ENCODE measurements at regions not wholly inside any gene's neighbourhood (a gene's known extent, or its start where the extent isn't known, plus 50 kb on each side); places are given as distances from the start of the nearest gene placed in this dataset.

GRCh38 chr13:40480012-40480914 lies 186.2 kb downstream of the FOXO1 start:
- in situ Hi-C loops (cut with MboI; ENCODE audit: low pct_unique_long_range_greater_than_20kb in 2 of 9, low sequenced_read_pairs in 9 of 9, unreplicated experiment in 9 of 9): no loop called here
- Histone ChIP-seq H3K27ac (no peak overlapping the region), H3K4me3 (no peak overlapping the region), H3K4me1 (replicated peaks in 1 of 2) (peaks cover 5 to 11% of the 10 kb centered on the region in 2 donors)
- WGBS, 10 experiments: 40 to 94% (median 69%) methylated on average over 1 to 13 of the region's 19 CpGs; no CpG with 5 or more reads in 1 of the 10 experiments
- no peak for ATAC-seq (replicated peaks in 6 of 8)

- ATAC-seq (replicated peaks in 6 of 8): no peak
- Histone ChIP-seq H3K4me1 (replicated peaks in 1 of 2) (peaks cover 5 to 11% of the 10 kb centered on the region in 2 donors), H3K4me3 (no peak overlapping the region), H3K27ac (no peak overlapping the region)
- in situ Hi-C loops (cut with MboI; ENCODE audit: low pct_unique_long_range_greater_than_20kb in 2 of 9, low sequenced_read_pairs in 9 of 9, unreplicated experiment in 9 of 9): no loop called here
- 29 to 100% (median 83%) methylated on average over 1 to 10 of the region's 12 CpGs; no CpG with 5 or more reads in 1 of the 10 experiments for WGBS, 10 experiments
Measured at GRCh38 chr13:40480915-40481516, 185.4 kb downstream of the FOXO1 start.

GRCh38 chr13:40483601-40484000 lies 182.8 kb downstream of the FOXO1 start:
- no peak overlapping the region for H3K4me3 ChIP-seq
- H3K27ac ChIP-seq: no peak overlapping the region
- WGBS, 10 experiments: 66 to 100% (median 80%) methylated on average over 1 to 3 of the region's 13 CpGs; no CpG with 5 or more reads in 7 of the 10 experiments
- peak in 2 of 8 experiments; percentile 33 to 38 for ATAC-seq (replicated peaks in 6 of 8)
- in situ Hi-C loops (cut with MboI; ENCODE audit: low pct_unique_long_range_greater_than_20kb in 2 of 9, low sequenced_read_pairs in 9 of 9, unreplicated experiment in 9 of 9): no loop called here
- H3K4me1 ChIP-seq (replicated peaks in 1 of 2): no peaks in the 10 kb centered on the region

DNA sequence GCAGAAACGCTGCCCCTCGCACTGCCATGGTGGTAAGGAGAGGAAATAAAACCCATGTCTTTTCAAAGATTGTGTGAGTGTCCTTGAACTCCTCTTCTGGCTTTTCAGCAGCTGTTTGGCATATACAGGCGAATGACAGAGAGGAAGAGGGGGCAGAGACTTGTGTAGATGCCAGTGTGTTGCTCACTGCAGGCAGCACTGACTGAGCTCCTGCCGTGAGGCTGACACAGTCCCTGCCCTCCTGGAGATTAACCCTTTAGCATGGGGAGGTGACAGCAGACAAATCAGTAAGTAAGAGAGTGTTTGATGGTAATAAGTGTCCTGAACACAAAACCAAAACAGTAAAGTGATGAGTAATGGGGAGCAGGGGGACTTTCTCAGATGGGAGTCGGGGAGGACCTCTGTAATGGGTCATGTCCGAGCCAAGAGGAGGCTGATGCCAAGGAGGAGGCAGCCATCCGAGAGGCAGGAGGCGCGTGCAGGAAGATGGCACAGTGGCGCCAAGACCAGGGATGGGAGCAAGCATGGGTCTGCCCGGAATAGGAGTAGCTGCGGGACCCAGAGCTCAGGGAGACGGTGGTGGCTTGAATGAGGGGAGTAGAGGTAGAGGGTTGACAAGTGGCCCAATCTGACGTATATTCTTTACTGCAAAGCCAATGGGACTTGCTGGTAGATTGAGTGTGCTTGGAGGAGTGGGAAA lies 182.2 kb downstream of the FOXO1 start:
- no peak overlapping the region for H3K4me3 ChIP-seq

GRCh38 chr13:40484974-40485373 lies 181.5 kb downstream of the FOXO1 start:
- ATAC-seq (replicated peaks in 6 of 8): peak in 3 of 8 experiments; percentile 81 to 93 (median 90)
- Histone ChIP-seq H3K27ac (no peak overlapping the region), H3K4me3 (no peak overlapping the region), H3K4me1 (replicated peaks in 1 of 2) (peaks cover 0 to under 1% of the 10 kb centered on the region in 2 donors)
- in situ Hi-C loops (cut with MboI; ENCODE audit: low pct_unique_long_range_greater_than_20kb in 2 of 9, low sequenced_read_pairs in 9 of 9, unreplicated experiment in 9 of 9): no loop called here
- WGBS, 10 experiments: 9 to 97% (median 86%) methylated on average over 2 to 6 of the region's 7 CpGs; no CpG with 5 or more reads in 4 of the 10 experiments

More for the DNA sequence above, 182.2 kb downstream of the FOXO1 start:
- no peaks in the 10 kb centered on the region for H3K4me1 ChIP-seq (replicated peaks in 1 of 2)
- in situ Hi-C loops (cut with MboI; ENCODE audit: low pct_unique_long_range_greater_than_20kb in 2 of 9, low sequenced_read_pairs in 9 of 9, unreplicated experiment in 9 of 9): no loop called here
- 49 to 100% (median 70%) methylated on average over 1 to 11 of the region's 14 CpGs; no CpG with 5 or more reads in 1 of the 10 experiments for WGBS, 10 experiments
- H3K27ac ChIP-seq: no peak overlapping the region
- no peak for ATAC-seq (replicated peaks in 6 of 8)

DNA sequence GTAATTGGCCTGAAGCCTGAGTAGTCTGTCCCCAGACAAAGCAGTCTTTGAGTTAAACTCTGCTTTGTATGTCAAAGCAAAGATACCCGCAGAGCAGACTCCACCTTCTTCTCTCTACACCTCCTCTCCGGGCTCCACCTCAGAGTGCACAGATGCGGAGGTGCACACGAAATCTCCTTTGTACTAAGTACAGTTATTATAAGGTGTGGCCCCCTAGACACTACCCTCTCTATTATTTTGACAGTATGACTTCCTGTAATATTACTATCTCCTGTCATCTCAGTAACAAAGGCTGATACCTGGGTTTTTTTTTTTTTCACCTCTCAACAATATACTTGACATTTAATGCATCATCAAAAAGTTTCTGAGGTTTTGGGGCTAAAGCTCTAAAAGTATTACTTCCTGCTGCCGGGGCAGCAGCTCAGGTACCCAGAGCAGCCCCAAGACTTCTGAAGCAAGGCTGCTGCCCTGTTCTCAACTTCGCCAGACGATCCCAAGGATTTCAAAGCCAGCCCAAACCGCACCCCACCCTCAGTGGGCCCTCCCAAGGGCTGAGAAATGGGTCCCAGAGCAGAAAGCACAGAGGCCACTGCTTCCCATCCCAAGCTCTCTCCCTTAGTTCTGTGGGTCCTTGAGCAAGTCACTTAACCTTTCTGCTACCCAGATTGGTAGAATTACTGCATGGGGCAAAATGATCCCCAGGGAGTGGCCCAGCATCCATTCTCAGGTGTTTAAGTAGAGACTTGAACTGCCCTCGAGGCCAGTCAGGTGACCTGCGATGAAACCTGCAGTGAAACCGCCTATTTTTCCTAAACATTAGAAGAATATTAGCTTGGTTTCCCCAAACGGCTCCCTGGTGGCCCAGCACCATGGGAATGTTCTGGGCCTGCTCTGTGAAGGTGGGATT lies 180.6 kb downstream of the FOXO1 start:
- Histone ChIP-seq H3K27ac (no peak overlapping the region), H3K4me1 (replicated peaks in 1 of 2) (peaks cover 0 to 7% of the 10 kb centered on the region in 2 donors), H3K4me3 (no peak overlapping the region)
- in situ Hi-C loops (cut with MboI; ENCODE audit: low pct_unique_long_range_greater_than_20kb in 2 of 9, low sequenced_read_pairs in 9 of 9, unreplicated experiment in 9 of 9): no loop called here
- peak in 1 of 8 experiments; percentile 16 for ATAC-seq (replicated peaks in 6 of 8)
- WGBS, 10 experiments: 20 to 100% (median 60%) methylated on average over 1 to 9 of the region's 12 CpGs; no CpG with 5 or more reads in 1 of the 10 experiments

- peaks cover 0 to 7% of the 10 kb centered on the region in 2 donors for H3K4me1 ChIP-seq (replicated peaks in 1 of 2)
- no peak overlapping the region for H3K27ac ChIP-seq
- no peak overlapping the region for H3K4me3 ChIP-seq
- in situ Hi-C loops (cut with MboI; ENCODE audit: low pct_unique_long_range_greater_than_20kb in 2 of 9, low sequenced_read_pairs in 9 of 9, unreplicated experiment in 9 of 9): no loop called here
- ATAC-seq (replicated peaks in 6 of 8): no peak
- 29 to 87% (median 60%) methylated on average over 1 to 4 of the region's 12 CpGs; no CpG with 5 or more reads in 5 of the 10 experiments for WGBS, 10 experiments
Measured at GRCh38 chr13:40486518-40487163, 179.8 kb downstream of the FOXO1 start.

- no peak overlapping the region for H3K27ac ChIP-seq
- H3K4me1 ChIP-seq (replicated peaks in 1 of 2): peaks cover 0 to 7% of the 10 kb centered on the region in 2 donors
- no peak for ATAC-seq (replicated peaks in 6 of 8)
- 80 to 100% (median 90%) methylated on average over 1 to 6 of the region's 21 CpGs; no CpG with 5 or more reads in 6 of the 10 experiments for WGBS, 10 experiments
- H3K4me3 ChIP-seq: no peak overlapping the region
- in situ Hi-C loops (cut with MboI; ENCODE audit: low pct_unique_long_range_greater_than_20kb in 2 of 9, low sequenced_read_pairs in 9 of 9, unreplicated experiment in 9 of 9): no loop called here
Measured at GRCh38 chr13:40488869-40489391, 177.5 kb downstream of the FOXO1 start.

DNA sequence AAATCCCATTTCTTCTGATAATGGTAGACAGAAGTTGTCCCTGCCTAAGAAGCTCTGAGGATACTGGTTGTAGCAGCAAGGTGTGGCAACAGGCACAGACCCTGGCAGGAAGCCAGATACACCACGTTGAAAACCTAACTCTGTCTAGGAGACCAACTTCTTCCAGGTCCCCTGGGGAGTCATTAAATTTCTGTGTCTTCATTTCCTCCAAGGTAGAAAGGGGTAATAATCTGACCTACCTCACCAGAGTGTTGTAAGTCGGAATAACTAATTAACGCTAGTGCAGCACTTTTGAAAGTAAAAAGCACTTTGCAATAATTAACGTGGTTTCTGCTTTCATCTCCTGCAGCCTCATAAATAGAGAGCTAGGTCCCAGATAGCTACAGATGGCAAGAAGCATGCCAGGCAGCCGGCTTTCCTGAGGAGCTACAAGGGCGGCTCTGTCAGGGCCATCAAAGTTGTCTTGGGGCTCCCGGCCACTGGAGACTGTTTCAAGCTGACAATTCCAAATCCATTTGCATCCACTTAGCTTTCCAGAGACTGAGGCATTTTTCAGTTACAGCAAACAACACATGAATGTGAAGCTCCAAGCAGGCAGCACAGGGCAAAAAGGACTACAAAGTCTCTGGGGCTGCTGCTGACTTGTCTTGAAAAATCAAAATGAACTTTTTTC lies 176.2 kb downstream of the FOXO1 start:
- in situ Hi-C loops (cut with MboI; ENCODE audit: low pct_unique_long_range_greater_than_20kb in 2 of 9, low sequenced_read_pairs in 9 of 9, unreplicated experiment in 9 of 9): no loop called here
- no peak for ATAC-seq (replicated peaks in 6 of 8)
- Histone ChIP-seq H3K4me1 (replicated peaks in 1 of 2) (peaks cover 3 to 7% of the 10 kb centered on the region in 2 donors), H3K4me3 (no peak overlapping the region), H3K27ac (no peak overlapping the region)
- 48 to 83% (median 60%) methylated on average over 1 to 7 of the region's 7 CpGs; no CpG with 5 or more reads in 2 of the 10 experiments for WGBS, 10 experiments

DNA sequence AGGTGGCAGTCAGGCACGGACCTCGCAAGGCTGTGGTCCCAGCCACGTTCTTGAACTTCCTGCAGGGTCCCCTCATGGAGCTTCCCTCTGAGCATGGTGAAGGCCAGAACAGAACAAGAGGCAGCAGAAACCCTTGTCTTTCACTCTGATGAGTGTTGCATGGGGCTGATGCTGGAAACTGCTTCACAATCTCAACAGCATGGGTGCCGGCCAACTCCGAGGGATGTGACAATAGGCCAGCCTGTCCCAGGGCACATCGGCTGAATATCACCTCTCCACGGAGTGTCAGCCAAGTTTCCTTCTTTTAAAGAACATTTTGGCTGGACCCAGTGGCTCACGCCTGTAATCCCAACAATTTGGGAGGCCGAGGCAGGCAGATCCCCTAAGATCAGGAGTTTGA lies 173.9 kb downstream of the FOXO1 start:
- Histone ChIP-seq H3K27ac (no peak overlapping the region), H3K4me1 (replicated peaks in 1 of 2) (peaks cover 3 to 7% of the 10 kb centered on the region in 2 donors), H3K4me3 (no peak overlapping the region)
- 10 to 100% (median 80%) methylated on average over 1 to 9 of the region's 9 CpGs; no CpG with 5 or more reads in 3 of the 10 experiments for WGBS, 10 experiments
- ATAC-seq (replicated peaks in 6 of 8): no peak
- in situ Hi-C loops (cut with MboI; ENCODE audit: low pct_unique_long_range_greater_than_20kb in 2 of 9, low sequenced_read_pairs in 9 of 9, unreplicated experiment in 9 of 9): no loop called here

GRCh38 chr13:40494513-40494912 lies 171.9 kb downstream of the FOXO1 start:
- ATAC-seq (replicated peaks in 6 of 8): peak in 1 of 8 experiments; percentile 36
- 29 to 100% (median 73%) methylated on average over 1 to 2 of the region's 2 CpGs; no CpG with 5 or more reads in 1 of the 10 experiments for WGBS, 10 experiments
- no peak overlapping the region for H3K4me3 ChIP-seq
- H3K4me1 ChIP-seq (replicated peaks in 1 of 2): peaks cover 3 to 7% of the 10 kb centered on the region in 2 donors
- no peak overlapping the region for H3K27ac ChIP-seq
- in situ Hi-C loops (cut with MboI; ENCODE audit: low pct_unique_long_range_greater_than_20kb in 2 of 9, low sequenced_read_pairs in 9 of 9, unreplicated experiment in 9 of 9): no loop called here

Data from motor neuron (in vitro differentiated cells).